GM19438 (cell line): ENCODE measurements at regions not wholly inside any gene's neighbourhood (a gene's known extent, or its start where the extent isn't known, plus 50 kb on each side); places are given as distances from the start of the nearest gene placed in this dataset.
A peak's percentile ranks its signal among the peaks of the same experiment; 100 is the strongest.
"Not testable (repeated sequence)": the region's sequence is repeated elsewhere in the genome, so short reads cannot be mapped to it uniquely, and the experiment has no call there.

Source experiments
- ATAC-seq: cut with Tn5 transposase; IDR thresholded peaks from one replicate; pipeline ENCODE4 v1.9.1; 2021; ENCODE audit warnings: low read depth; ENCODE audit not compliant: unreplicated experiment

DNA sequence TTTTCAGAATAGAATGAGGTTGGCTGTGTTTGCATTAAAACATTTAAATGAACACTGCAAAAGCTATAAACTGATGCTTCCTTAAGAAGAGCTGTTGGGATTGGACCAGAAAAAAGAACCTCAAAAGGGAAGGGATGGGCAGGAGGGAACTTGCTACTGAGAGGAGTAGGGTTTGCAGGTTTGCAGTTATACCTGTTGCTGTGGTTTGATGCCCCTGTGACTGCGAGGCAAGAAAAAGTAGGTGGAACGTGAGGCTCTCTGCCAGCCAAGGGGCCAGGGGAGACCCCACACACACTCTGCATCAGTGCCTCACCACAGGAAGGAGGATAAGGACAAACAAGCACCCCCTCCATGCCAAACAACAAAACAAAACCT, 197.2 kb downstream of the BCAS1 start:
- ATAC-seq, result no peak

- ATAC-seq, result peak; percentile 46
These were observed 197.7 kb downstream of the BCAS1 start for GRCh38 chr20:53872561-53873229.

DNA sequence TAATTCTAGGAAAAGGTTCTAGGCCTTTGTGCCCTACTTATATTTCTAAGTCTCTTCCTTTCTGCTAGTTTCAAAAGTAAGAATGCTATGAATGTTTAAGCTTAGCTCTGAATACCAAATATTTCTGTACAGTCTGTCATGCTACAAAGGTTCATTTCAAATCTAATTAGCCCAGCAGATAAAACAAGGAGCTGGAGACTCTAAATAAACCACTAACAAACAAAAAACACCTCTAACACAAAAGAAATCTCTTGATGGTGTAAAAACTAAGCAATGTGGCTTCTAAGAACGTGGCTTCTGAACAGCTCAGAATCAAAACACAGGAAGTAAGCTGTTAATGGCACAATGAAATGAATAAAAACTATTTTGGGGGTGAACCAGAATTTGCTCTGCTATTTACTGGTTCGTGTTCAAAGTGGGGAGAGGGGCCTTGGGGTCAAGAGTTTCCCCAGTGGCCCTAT, 198.3 kb downstream of the BCAS1 start:
- no peak for ATAC-seq

- ATAC-seq, result no peak
These were observed 198.9 kb downstream of the BCAS1 start for GRCh38 chr20:53871541-53871940.

GRCh38 chr20:53870426-53871315, 199.7 kb downstream of the BCAS1 start:
- ATAC-seq, result no peak

GRCh38 chr20:53869466-53870258, 200.7 kb downstream of the BCAS1 start:
- ATAC-seq, result no peak

GRCh38 chr20:53867741-53868351, 202.5 kb downstream of the BCAS1 start:
- no peak for ATAC-seq

- no peak for ATAC-seq
These were observed 203.3 kb downstream of the BCAS1 start for GRCh38 chr20:53866794-53867740.

GRCh38 chr20:53865901-53866793, 204.2 kb downstream of the BCAS1 start:
- ATAC-seq, result no peak

GRCh38 chr20:53864765-53865683, 205.4 kb downstream of the BCAS1 start:
- not testable (repeated sequence) for ATAC-seq

GRCh38 chr20:53863923-53864641, 206.3 kb downstream of the BCAS1 start:
- ATAC-seq, result not testable (repeated sequence)

- ATAC-seq, result not testable (repeated sequence)
These were observed 206.9 kb downstream of the BCAS1 start for GRCh38 chr20:53863535-53863922.

DNA sequence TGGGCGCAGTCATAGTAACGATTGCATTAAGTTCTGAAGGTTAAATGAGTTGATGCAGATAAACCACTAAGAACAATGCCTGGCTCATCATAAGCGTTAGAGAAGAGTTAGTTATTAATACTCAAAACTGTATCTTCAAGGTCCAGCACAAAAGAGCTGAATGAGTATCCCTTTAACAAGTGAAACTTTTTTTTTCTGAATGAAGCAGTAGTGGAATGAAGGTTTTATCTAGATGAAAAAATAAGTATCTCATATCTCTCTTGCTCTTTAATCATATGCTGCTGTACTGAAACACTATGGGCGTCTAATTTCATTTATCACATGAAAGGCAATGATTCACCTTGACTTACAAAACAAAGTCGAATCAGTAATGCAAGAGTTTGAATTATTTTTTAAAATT, 207.4 kb downstream of the BCAS1 start:
- ATAC-seq, result not testable (repeated sequence)

DNA sequence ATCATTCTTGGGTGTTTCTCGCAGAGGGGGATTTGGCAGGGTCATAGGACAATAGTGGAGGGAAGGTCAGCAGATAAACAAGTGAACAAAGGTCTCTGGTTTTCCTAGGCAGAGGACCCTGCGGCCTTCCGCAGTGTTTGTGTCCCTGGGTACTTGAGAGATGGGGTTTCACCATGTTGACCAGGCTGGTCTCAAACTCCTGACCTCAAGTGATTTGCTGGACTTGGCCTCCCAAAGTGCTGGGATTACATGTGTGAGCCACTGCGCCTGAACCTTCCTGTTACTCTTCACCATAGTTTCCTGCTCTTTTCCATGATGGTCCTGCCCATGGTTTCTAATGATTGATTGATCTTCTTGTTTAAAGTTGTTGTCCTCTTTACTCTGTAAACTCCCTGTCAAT, 207.9 kb downstream of the BCAS1 start:
- not testable (repeated sequence) for ATAC-seq

GRCh38 chr20:53862136-53862397, 208.3 kb downstream of the BCAS1 start:
- ATAC-seq, result not testable (repeated sequence)

DNA sequence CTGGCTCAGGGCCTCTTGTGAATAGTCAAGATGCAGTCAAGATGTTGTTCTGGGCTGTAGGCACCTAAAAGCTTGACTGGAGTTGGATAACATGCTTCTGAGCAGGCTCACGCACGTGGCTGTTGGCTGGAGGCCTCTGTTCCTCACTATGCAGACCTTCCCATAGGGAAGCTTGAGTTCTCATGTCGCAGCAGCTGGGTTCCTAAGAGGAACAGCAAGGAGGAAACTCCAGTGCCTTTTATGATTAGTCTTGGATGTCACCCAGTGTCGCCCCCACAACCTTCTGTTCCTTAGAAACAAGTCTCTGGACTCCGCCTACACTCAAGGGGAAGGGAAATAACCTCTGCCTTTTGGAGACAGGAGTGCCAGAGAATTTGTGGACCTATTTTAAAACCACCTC, 210.7 kb downstream of the BCAS1 start:
- no peak for ATAC-seq

DNA sequence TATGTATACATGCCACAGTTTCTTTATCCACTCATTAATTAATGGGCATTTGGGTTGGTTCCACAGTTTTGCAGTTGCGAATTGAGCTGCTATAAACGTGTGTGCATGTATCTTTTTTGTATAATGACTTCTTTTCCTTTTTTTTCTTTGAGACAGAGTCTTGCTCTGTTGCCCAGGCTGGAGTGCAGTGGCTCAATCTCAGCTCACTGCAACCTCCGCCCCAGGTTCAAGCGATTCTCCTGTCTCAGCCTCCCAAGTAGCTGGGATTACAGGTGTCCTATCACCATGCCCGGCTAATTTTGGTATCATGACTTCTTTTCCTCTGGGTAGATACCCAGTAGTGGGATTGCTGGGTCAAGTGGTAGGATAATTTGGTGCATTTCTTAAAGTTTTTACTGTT, 211.4 kb downstream of the BCAS1 start:
- ATAC-seq, result not testable (repeated sequence)
